Stimulated activated naive CD8-positive, alpha-beta T cell treated with anti-CD3 and anti-CD28 coated beads, Interleukin-15, amount 100 ng/mL, for 72 hours (primary cell): ENCODE measurements at regions not wholly inside any gene's neighbourhood (a gene's known extent, or its start where the extent isn't known, plus 50 kb on each side); places are given as distances from the start of the nearest gene placed in this dataset.
"Not testable (repeated sequence)": the region's sequence is repeated elsewhere in the genome, so short reads cannot be mapped to it uniquely, and the experiment has no call there.

Experiments used
- ATAC-seq: fragments of 150-1000 bp; cut with Tn5 transposase; 2 replicates; pipeline ENCODE4 v1.10.0; 2021; ENCODE audit warnings: mild to moderate bottlenecking, moderate library complexity
- DNase-seq, 2 donors: peaks; one replicate each; pipeline ENCODE4 v3.0.0; 2021 to 2022
- H3K27ac Mint-ChIP-seq, 2 donors: one replicate each; pipeline ENCODE4 v1.8.0; 2022; ENCODE audit warnings: mild to moderate bottlenecking in 2 of 2, mixed read lengths in 2 of 2, moderate library complexity in 2 of 2
- H3K27me3 Mint-ChIP-seq: one replicate; pipeline ENCODE4 v1.8.0; 2022; ENCODE audit warnings: mixed read lengths
- H3K4me1 Mint-ChIP-seq: one replicate; pipeline ENCODE4 v1.8.0; 2022; ENCODE audit warnings: mild to moderate bottlenecking, mixed read lengths
- H3K4me3 Mint-ChIP-seq, 2 donors: one replicate each; pipeline ENCODE4 v1.8.0; 2022; ENCODE audit warnings: mild to moderate bottlenecking in 2 of 2, mixed read lengths in 2 of 2, moderate library complexity in 1 of 2
- H3K9me3 Mint-ChIP-seq, 2 donors: one replicate each; pipeline ENCODE4 v1.8.0; 2022; ENCODE audit warnings: mixed read lengths in 2 of 2

DNA sequence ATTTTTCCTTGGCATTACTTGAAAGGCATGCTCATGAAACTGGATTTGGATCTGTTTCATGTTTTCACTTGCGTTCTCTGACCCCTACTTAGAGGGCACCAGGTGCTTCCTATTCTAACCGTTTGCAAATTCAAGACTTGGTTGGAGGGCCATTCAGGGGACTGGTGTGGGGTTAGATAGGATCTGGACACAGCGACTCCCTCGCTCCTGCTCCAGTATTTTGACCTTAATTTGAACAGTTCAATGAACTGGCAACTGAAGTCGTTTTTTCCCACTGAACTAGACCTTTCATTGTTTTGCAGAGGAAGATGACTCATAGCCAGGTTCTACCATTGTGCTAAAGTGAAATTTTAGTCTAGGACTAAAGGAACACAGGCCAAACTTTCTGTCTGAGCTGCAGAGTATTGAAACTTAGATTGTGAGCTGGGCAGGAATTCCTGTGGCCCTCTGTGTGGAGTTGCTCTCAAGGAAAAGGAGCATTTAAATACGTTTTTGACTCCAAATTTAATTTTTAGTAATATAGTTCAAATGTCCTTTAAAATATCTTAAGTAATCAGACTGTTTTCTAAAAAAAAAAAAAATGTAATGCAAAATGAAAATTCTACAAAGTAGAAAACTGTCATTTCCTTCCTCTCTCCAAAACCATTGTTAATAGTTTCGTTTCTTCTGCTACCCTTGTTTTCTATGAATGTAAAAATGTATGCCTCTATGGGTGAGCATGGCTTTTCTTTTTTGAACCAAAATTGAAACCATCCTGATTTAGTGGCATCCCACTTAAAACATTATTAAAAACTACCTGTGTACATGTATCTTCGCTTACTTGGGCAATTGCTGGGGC lies 64.8 kb downstream of the UTRN start:
- Mint-ChIP-seq H3K27me3 (no peaks in the 10 kb centered on the region), H3K4me3 (peak overlapping the region; percentile 81 to 85)
- DNase-seq = no peak

DNA sequence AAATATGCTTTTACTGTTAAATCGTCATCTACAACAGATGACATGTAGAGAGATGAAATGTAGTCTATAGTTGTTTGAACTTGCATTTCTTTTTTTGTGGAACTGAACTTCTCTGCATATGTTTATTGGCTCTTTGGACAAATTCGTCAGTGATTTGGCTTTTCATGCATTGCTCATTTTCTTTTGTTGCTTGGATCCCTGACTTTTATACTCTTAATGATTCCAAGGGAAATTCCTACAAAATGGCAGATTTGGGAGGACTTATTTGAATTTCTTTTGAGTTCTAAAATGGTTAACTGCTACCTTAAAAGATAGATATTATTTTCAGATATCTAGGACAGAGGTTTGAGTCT lies 65.4 kb downstream of the UTRN start:
- Mint-ChIP-seq H3K4me1 (peaks cover 93% of the 10 kb centered on the region), H3K27me3 (no peaks in the 10 kb centered on the region), H3K9me3 (peaks cover 0 to 5% of the 10 kb centered on the region in 2 donors), H3K27ac (peak overlapping the region; percentile 80 to 95), H3K4me3 (peak overlapping the region; percentile 81 to 85)
- no peak for ATAC-seq
- DNase-seq = no peak

More for the DNA sequence above, 64.8 kb downstream of the UTRN start:
- peak; percentile 73 for ATAC-seq
- H3K4me1 Mint-ChIP-seq = peaks cover 96% of the 10 kb centered on the region
- peaks cover 0 to 5% of the 10 kb centered on the region in 2 donors for H3K9me3 Mint-ChIP-seq
- H3K27ac Mint-ChIP-seq = peak overlapping the region; percentile 80 to 95

DNA sequence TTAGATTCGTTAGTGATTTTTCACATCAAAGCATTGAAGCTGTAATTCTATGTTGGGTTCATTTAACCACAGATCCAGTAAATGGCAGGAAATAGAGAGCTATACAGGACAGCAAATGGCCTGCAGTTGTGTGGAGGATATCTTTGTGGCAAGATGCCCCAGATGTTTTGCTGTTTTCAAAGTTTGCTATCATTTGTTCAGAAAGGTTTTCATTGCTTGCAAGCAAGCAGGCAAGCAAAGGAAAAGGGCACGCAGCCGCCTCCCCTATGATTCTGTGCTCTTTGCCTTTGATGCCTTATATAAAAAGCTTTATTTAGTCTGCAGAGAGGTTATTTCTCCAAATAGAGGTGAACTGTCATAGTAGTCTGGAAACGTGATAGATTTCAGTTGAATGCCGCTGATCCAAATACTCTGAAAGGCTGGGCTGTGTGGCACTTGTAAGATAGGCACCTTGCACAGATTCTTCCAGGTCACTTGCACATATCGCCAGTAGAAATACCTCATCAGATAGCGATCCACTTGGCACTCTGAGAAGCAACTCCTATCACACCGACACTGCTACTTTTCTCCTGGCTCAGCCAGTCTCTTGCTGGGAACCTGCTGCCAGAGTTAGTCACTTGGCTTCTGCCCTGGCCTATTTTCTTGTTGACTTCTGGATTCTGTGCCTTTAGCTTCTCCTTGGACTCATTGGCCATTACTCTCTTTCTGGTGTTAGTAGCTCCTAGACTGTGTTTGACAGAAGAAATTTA lies 66.4 kb downstream of the UTRN start:
- Mint-ChIP-seq H3K9me3 (peaks cover 0 to 5% of the 10 kb centered on the region in 2 donors), H3K4me3 (peak overlapping the region; percentile 67 to 72), H3K27ac (peak overlapping the region in 1 of 2 donors; percentile 67), H3K4me1 (peaks cover 87% of the 10 kb centered on the region), H3K27me3 (no peaks in the 10 kb centered on the region)
- DNase-seq = no peak
- ATAC-seq = no peak

DNA sequence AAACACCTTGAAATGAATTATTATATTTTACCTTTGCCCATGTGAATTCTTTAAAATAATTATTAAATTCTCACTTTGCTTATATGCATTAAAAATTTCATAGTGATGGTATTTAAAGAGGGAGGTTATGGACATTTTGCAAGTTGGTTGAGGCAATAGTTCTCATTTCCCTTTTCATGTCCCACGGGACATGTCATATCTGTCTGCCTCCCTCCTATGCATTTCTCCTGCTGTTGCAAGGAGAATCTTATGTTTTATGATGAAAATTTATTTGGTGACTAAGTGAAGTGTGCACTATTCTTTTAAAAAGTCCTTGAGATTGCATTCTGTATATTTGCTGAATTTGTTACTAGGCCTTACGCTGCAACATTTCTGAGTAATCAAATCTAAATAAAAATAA lies 67.2 kb downstream of the UTRN start:
- Mint-ChIP-seq H3K4me1 (peaks cover 83% of the 10 kb centered on the region), H3K9me3 (peaks cover 0 to 5% of the 10 kb centered on the region in 2 donors), H3K27ac (no peak overlapping the region), H3K27me3 (no peaks in the 10 kb centered on the region), H3K4me3 (peak overlapping the region in 1 of 2 donors; percentile 72)
- ATAC-seq (no peak), DNase-seq (no peak)

DNA sequence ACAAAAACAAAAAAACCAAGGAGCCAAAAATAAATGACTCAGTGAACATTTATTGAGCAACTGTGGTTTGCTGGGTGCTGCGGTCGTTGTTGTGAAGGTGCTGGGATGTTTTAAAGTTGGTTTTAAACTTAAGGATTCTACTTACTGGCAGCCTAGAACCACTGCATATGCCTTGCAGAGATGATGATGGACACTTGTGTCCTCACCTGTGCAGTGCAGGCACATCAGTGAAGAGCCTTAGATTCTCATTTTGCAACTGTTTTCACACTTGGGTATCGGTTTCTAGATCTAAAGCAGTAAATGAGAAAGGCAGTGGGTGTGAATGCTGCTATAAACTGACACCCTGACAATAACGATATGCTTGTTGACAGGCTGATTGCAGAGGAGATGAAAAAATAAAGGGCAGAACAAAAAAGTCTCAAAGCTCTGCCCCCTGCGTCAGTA lies 68.8 kb downstream of the UTRN start:
- peak; percentile 82 for ATAC-seq
- Mint-ChIP-seq H3K4me1 (peaks cover 73% of the 10 kb centered on the region), H3K4me3 (peak overlapping the region; percentile 54 to 66), H3K27me3 (no peaks in the 10 kb centered on the region), H3K27ac (peak overlapping the region; percentile 12 to 23), H3K9me3 (no peaks in the 10 kb centered on the region)
- DNase-seq = peak in 1 of 2 donors; percentile 16

DNA sequence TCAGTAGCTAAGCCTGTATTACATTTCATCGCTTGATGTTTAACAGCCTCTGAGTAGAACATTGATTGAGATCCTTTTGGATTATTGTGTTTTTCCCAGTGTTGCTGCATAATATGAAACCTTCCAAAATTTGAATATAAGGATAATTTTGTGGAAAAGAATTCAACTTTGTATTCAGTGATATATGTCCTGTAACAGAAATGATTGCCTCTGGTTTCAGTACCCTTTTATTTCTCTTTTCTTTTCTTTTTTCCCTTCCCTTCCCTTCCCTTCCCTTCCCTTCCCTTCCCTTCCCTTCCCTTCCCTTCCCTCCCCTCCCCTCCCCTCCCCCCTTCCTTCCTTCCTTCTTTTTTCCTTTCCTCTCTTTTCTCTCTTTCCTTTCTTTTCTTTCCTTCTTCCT lies 74.6 kb downstream of the UTRN start:
- no peak for ATAC-seq
- no peaks in the 10 kb centered on the region for H3K27me3 Mint-ChIP-seq
- H3K9me3 Mint-ChIP-seq = no peaks in the 10 kb centered on the region
- peaks cover 67% of the 10 kb centered on the region for H3K4me1 Mint-ChIP-seq
- DNase-seq = no peak
- no peak overlapping the region for H3K4me3 Mint-ChIP-seq
- peak overlapping the region; percentile 28 to 38 for H3K27ac Mint-ChIP-seq

DNA sequence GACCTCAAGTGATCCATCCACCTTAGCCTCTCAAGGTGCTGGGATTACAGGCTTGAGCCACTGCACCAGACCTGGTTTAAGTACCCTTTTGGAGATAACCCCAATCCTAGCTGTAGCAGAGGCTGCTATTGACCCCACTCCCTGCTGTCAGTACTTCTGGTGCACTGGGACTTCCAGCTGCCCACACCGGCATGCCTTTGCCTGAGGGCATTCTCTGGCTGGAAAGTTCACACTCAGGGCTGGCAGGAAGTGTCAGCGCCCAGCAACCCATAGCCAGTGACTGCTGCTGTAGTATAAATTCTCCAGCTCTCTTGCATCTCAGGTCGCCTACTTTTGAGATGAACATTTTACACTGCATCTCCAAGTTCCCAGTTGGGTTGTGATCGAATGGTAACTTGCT lies 75.3 kb downstream of the UTRN start:
- Mint-ChIP-seq H3K4me1 (peaks cover 69% of the 10 kb centered on the region), H3K9me3 (no peaks in the 10 kb centered on the region), H3K27ac (peak overlapping the region; percentile 10 to 38), H3K4me3 (no peak overlapping the region), H3K27me3 (no peaks in the 10 kb centered on the region)
- DNase-seq (no peak), ATAC-seq (peak; percentile 21)

DNA sequence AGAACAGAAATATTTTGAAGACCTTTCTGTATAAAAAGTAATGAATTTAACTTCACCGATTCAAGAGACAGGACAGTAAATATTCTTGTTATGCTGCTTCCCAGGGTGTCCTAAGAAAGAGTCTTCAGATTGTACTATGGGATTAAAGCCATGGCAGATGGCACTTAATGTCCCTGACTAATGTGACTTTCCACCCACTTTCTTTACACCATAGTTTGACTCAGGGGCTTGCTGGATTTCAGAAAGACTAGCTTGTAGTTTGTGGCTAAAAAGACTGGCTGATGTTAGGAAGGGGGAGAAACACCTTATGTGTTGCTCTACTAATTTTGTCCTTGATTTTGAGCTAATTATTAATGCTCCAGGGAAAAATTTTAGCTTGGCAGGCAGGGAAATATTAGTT lies 75.9 kb downstream of the UTRN start:
- Mint-ChIP-seq H3K27ac (peak overlapping the region in 1 of 2 donors; percentile 54), H3K4me1 (peaks cover 70% of the 10 kb centered on the region), H3K4me3 (no peak overlapping the region)

DNA sequence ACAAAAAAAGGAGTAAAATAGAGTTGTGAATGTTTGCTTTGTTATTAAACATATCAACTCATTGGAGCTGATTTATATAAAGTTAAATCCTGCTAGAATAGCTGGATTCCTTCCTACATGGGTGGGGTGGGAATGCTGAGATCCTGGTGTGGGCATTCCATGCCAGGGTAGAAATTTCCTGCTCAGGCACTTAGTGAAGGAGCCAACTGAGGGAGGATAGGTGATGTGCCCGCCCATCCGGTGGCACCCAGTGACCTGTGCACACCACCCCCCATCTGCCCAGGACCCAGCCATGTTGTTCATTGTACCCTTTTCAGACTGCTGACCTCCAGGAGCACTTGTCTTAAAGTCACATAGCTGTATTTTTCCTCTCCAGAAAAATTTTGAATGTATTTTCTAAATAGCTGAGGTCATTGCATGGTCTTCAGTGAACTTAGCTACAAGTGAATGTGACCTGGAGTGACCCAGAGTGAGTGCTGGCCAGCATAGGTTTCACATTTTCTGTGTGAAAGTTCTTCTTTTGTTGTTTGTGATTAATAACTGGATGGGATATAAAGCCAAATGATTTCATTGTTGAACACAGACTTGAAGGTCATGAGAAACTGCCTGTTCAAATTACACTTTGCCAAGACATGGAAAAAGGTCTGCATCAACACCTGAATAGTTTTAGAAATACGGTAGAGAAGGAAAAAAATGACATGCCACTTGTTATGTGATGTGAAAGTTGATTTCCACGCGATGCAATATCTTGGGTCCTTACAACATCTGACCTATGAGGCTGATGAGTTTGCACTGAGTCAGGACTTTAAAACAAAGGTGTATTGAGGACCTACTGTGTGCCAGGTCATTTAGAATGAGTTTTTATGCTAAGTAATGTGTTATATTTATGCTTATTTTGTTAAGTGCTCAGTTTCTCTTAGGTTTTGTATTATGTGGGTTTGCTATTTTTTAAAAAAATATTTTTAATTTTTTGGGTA lies 77.2 kb downstream of the UTRN start:
- H3K27me3 Mint-ChIP-seq = no peaks in the 10 kb centered on the region
- DNase-seq = no peak
- peaks cover 65% of the 10 kb centered on the region for H3K4me1 Mint-ChIP-seq
- peak overlapping the region in 1 of 2 donors; percentile 41 for H3K4me3 Mint-ChIP-seq
- ATAC-seq = peak; percentile 71
- peak overlapping the region; percentile 65 to 94 for H3K27ac Mint-ChIP-seq
- no peaks in the 10 kb centered on the region for H3K9me3 Mint-ChIP-seq

More for the DNA sequence above, 75.9 kb downstream of the UTRN start:
- no peak for DNase-seq
- no peaks in the 10 kb centered on the region for H3K27me3 Mint-ChIP-seq
- H3K9me3 Mint-ChIP-seq = no peaks in the 10 kb centered on the region
- no peak for ATAC-seq

DNA sequence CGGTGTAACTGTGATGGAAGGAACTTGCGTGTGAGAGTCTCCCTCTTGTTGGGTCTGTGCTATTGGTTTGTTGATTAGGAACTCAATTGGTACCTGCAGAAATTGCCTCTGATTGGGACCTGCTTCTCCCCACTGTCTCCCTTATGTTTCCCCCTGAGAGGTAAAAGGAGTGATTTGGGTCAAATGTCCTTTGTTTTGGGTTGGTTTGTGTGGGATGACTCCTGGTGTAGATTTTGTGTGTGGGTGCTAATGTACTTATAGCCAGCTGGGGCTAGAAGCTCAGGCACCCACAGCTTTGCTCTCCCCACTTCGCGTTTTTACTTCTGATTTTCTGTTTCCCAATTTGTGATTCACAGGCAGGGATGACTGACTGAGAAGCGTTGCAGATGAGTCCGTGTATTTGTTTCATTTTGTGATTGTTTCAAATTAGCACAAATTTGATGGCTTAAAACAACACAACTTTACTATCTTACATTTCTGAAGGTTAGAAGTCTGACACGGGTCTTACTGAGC lies 79.1 kb downstream of the UTRN start:
- H3K4me1 Mint-ChIP-seq = peaks cover 56% of the 10 kb centered on the region
- ATAC-seq (no peak), DNase-seq (no peak)
- peak overlapping the region; percentile 78 to 85 for H3K27ac Mint-ChIP-seq
- peak overlapping the region; percentile 19 to 28 for H3K4me3 Mint-ChIP-seq
- no peaks in the 10 kb centered on the region for H3K27me3 Mint-ChIP-seq
- no peaks in the 10 kb centered on the region for H3K9me3 Mint-ChIP-seq

DNA sequence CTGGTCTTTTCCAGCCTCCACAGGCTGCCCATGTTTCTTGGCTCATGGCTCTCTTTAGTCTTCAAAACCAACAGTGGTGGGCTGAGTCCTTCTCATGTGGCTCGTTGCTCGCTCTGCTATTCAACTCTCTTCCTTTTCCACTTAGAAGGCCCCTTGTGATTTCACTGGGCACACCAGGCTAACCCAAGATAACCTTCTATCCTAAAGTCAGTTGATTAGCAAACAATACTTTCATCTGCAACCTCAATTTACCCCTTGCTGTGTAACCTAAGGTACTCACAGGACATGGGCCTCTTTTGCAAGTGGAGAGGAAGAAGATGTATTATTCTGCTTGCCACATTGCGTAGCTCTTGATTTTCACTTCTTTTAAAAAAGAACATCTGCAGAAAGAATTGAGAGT lies 79.6 kb downstream of the UTRN start:
- Mint-ChIP-seq H3K4me3 (peak overlapping the region; percentile 19 to 28), H3K27me3 (no peaks in the 10 kb centered on the region), H3K27ac (peak overlapping the region; percentile 78 to 85), H3K4me1 (peaks cover 57% of the 10 kb centered on the region), H3K9me3 (peaks cover 0 to 4% of the 10 kb centered on the region in 2 donors)
- ATAC-seq (no peak), DNase-seq (no peak)

DNA sequence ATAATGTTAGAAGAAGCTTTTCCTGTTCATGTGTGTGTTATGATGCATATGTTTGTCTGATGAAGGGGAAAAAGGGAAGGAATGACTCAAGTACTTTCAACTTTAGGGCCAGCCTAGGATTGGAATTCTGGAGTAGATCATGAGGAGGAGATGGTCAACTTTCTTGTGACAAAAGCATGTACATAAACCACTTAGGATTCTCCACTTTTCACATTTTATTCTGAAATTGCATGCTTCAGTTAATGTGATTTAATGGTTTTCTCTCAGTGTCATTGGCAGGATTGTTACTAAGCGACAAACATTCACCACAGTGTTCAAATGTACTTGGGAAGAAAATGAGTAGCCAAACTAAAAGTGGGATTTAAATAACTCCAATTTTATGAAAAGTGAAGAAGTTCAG lies 80.1 kb downstream of the UTRN start:
- ATAC-seq (no peak), DNase-seq (no peak)
- no peaks in the 10 kb centered on the region for H3K27me3 Mint-ChIP-seq
- peaks cover 57% of the 10 kb centered on the region for H3K4me1 Mint-ChIP-seq
- no peak overlapping the region for H3K4me3 Mint-ChIP-seq
- H3K27ac Mint-ChIP-seq = peak overlapping the region in 1 of 2 donors; percentile 4
- H3K9me3 Mint-ChIP-seq = peaks cover 0 to 8% of the 10 kb centered on the region in 2 donors

DNA sequence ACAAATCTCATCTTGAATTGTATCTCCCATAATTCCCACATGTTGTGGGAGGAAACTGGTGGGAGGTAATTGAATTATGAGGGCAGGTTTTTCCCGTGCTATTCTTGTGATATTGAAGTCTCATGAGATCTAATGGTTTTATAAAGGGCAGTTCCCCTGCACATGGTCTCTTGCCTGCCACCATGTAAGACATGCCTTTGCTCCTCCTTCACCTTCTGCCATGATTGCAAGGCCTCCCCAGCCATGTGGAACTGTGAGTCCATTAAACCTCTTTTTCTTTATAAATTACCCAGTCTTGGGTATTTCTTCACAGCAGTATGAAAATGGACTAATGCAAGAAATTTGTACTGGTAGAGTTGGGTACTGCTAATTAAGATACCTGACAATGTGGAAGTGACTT lies 84.6 kb downstream of the UTRN start:
- H3K27me3 Mint-ChIP-seq, DNase-seq, H3K9me3 Mint-ChIP-seq, H3K4me3 Mint-ChIP-seq, ATAC-seq: not testable (repeated sequence)
- Mint-ChIP-seq H3K27ac (peak overlapping the region in 1 of 2 donors; percentile 55), H3K4me1 (peaks cover 31% of the 10 kb centered on the region)

DNA sequence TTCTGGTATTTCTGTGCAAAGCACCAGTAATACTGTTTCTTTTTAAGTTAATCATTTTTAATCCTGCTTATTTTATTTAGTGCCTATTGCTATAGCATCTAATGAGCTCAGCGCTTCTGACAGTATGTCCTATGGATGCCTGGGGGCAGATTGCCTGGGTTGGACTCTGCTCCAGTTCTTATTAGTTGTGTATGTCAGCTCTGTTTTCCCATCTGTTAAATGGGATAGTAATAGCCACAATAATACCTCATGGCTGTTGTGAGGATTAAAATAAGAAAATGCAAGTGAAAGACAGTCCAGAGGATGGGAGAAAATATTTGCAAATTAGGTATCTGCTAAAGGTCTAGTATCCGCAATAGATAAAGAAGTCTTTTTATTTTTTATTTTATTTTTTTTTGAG lies 87.0 kb downstream of the UTRN start:
- peaks cover 36% of the 10 kb centered on the region for H3K4me1 Mint-ChIP-seq
- no peak for ATAC-seq
- no peak for DNase-seq
- H3K27me3 Mint-ChIP-seq = no peaks in the 10 kb centered on the region
- peaks cover 0 to 8% of the 10 kb centered on the region in 2 donors for H3K9me3 Mint-ChIP-seq
- H3K27ac Mint-ChIP-seq = no peak overlapping the region
- no peak overlapping the region for H3K4me3 Mint-ChIP-seq
